H9 (cell line): ENCODE measurements at regions not wholly inside any gene's neighbourhood (a gene's known extent, or its start where the extent isn't known, plus 50 kb on each side); places are given as distances from the start of the nearest gene placed in this dataset.
A peak's percentile ranks its signal among the peaks of the same experiment; 100 is the strongest.

Source experiments
- DNase-seq: peaks from one replicate; pipeline ENCODE4 v3.0.0-alpha.2; 2017
- H2AFZ ChIP-seq: one replicate; pipeline ENCODE4 v1.6.1; 2013; ENCODE audit warnings: mild to moderate bottlenecking, low read length, control low read depth, moderate library complexity
- H2AK5ac ChIP-seq: 2 replicates; pipeline ENCODE4 v1.6.1; 2013; ENCODE audit warnings: low read length, control low read depth, mixed read lengths; ENCODE audit not compliant: insufficient read length
- H2BK120ac ChIP-seq: one replicate; pipeline ENCODE4 v1.6.1; 2013; ENCODE audit warnings: low read depth, mild to moderate bottlenecking, low read length, control low read depth, inconsistent platforms; ENCODE audit not compliant: poor library complexity, severe bottlenecking
- H2BK12ac ChIP-seq: 2 replicates; pipeline ENCODE4 v1.6.1; 2013; ENCODE audit warnings: low read length, control low read depth, mixed read lengths, low read depth; ENCODE audit not compliant: insufficient read length
- H2BK15ac ChIP-seq: 2 replicates; pipeline ENCODE4 v1.6.1; 2013; ENCODE audit warnings: low read depth, low read length, control low read depth
- H2BK20ac ChIP-seq: one replicate; pipeline ENCODE4 v1.6.1; 2013; ENCODE audit warnings: low read depth, mild to moderate bottlenecking, low read length, control low read depth, inconsistent platforms; ENCODE audit not compliant: poor library complexity, severe bottlenecking
- H2BK5ac ChIP-seq: 2 replicates; pipeline ENCODE4 v1.6.1; 2013; ENCODE audit warnings: low read length, control low read depth, mixed read lengths; ENCODE audit not compliant: insufficient read length
- H3K14ac ChIP-seq: 2 replicates; pipeline ENCODE4 v1.6.1; 2013; ENCODE audit warnings: low read length, control low read depth; ENCODE audit not compliant: insufficient read depth
- H3K18ac ChIP-seq: 2 replicates; pipeline ENCODE4 v1.6.1; 2013; ENCODE audit warnings: low read depth, mild to moderate bottlenecking, mixed read lengths, low read length, control low read depth; ENCODE audit not compliant: insufficient read length
- H3K23ac ChIP-seq: 2 replicates; pipeline ENCODE4 v1.6.1; 2013; ENCODE audit warnings: low read length, control low read depth, mixed read lengths, low read depth; ENCODE audit not compliant: insufficient read length
- H3K23me2 ChIP-seq: 2 replicates; pipeline ENCODE4 v1.6.1; 2013; ENCODE audit warnings: low read depth, mild to moderate bottlenecking, mixed read lengths, low read length, control low read depth; ENCODE audit not compliant: insufficient read length, poor library complexity, severe bottlenecking
- H3K27ac ChIP-seq: 2 replicates; pipeline ENCODE4 v1.5.1; 2013; ENCODE audit warnings: low read length, control low read depth, mixed read lengths, low read depth; ENCODE audit not compliant: insufficient read length
- H3K27me3 ChIP-seq: 2 replicates; pipeline ENCODE4 v1.6.1; 2013; ENCODE audit warnings: low read length, control low read depth, inconsistent platforms; ENCODE audit not compliant: insufficient read depth
- H3K4ac ChIP-seq: 2 replicates; pipeline ENCODE4 v1.6.1; 2013; ENCODE audit warnings: low read depth, mild to moderate bottlenecking, control low read depth, inconsistent platforms, low read length, moderate library complexity
- H3K4me1 ChIP-seq: 2 replicates; pipeline ENCODE4 v1.6.1; 2013; ENCODE audit warnings: low read length, control low read depth, inconsistent platforms; ENCODE audit not compliant: insufficient read depth
- H3K4me2 ChIP-seq: 2 replicates; pipeline ENCODE4 v1.6.1; 2013; ENCODE audit warnings: low read length, control low read depth, mixed read lengths; ENCODE audit not compliant: insufficient read length, insufficient read depth
- H3K56ac ChIP-seq: 2 replicates; pipeline ENCODE4 v1.6.1; 2013; ENCODE audit warnings: low read depth, mild to moderate bottlenecking, mixed read lengths, low read length, control low read depth; ENCODE audit not compliant: insufficient read length
- H3K79me1 ChIP-seq: 2 replicates; pipeline ENCODE4 v1.6.1; 2013; ENCODE audit warnings: low read depth, mild to moderate bottlenecking, moderate library complexity, low read length, control low read depth, inconsistent platforms; ENCODE audit not compliant: insufficient read depth, poor library complexity, severe bottlenecking
- H3K79me2 ChIP-seq: 2 replicates; pipeline ENCODE4 v1.6.1; 2013; ENCODE audit warnings: low read length, control low read depth, inconsistent platforms; ENCODE audit not compliant: insufficient read depth
- H3K9ac ChIP-seq: 2 replicates; pipeline ENCODE4 v1.6.1; 2013; ENCODE audit warnings: low read length, control low read depth, mixed read lengths; ENCODE audit not compliant: insufficient read length; ENCODE audit errors: extremely low read depth
- H3K9me3 ChIP-seq: one replicate; pipeline ENCODE4 v1.6.1; 2013; ENCODE audit warnings: low read depth, low read length, inconsistent platforms; ENCODE audit not compliant: control insufficient read depth
- H3T11ph ChIP-seq: one replicate; pipeline ENCODE4 v1.6.1; 2013; ENCODE audit warnings: mild to moderate bottlenecking, low read length, control low read depth, inconsistent platforms
- H4K20me1 ChIP-seq: one replicate; pipeline ENCODE4 v1.6.1; 2013; ENCODE audit not compliant: control insufficient read depth, insufficient read length, insufficient read depth
- H4K5ac ChIP-seq: 2 replicates; pipeline ENCODE4 v1.6.1; 2013; ENCODE audit warnings: low read depth, mild to moderate bottlenecking, mixed read lengths, low read length, control low read depth; ENCODE audit not compliant: insufficient read length
- H4K8ac ChIP-seq: replicated peaks from 2 replicates; pipeline ENCODE4 v1.6.1; 2013; ENCODE audit warnings: low read length, control low read depth, mixed read lengths, low read depth; ENCODE audit not compliant: insufficient read length
- H4K91ac ChIP-seq: 2 replicates; pipeline ENCODE4 v1.6.1; 2013; ENCODE audit warnings: low read depth, mild to moderate bottlenecking, moderate library complexity, mixed read lengths, low read length, control low read depth; ENCODE audit not compliant: insufficient read length
- H3K27ac Mint-ChIP-seq, 3 experiments: 2 replicates in 2 of 3; 3 replicates in 1 of 3; pipeline ENCODE4 v1.8.0; 2020 to 2021; ENCODE audit warnings: mixed read lengths in 3 of 3, mild to moderate bottlenecking in 1 of 3, moderate library complexity in 1 of 3
- H3K27me3 Mint-ChIP-seq: 2 replicates; pipeline ENCODE4 v1.8.0; 2021; ENCODE audit warnings: low read depth, mild to moderate bottlenecking, moderate library complexity, mixed read lengths
- H3K36me3 Mint-ChIP-seq, 3 experiments: 2 replicates in 2 of 3; 3 replicates in 1 of 3; pipeline ENCODE4 v1.8.0; 2020 to 2021; ENCODE audit warnings: low read depth in 3 of 3, mixed read lengths in 3 of 3; ENCODE audit not compliant: insufficient read depth in 1 of 3
- H3K4me1 Mint-ChIP-seq, 2 experiments: 2 replicates each; pipeline ENCODE4 v1.8.0; 2020; ENCODE audit warnings: mixed read lengths in 2 of 2
- H3K4me3 Mint-ChIP-seq, 2 experiments: 2 replicates in 1 of 2; 3 replicates in 1 of 2; pipeline ENCODE4 v1.8.0; 2020 to 2021; ENCODE audit warnings: mild to moderate bottlenecking in 2 of 2, mixed read lengths in 2 of 2, moderate library complexity in 1 of 2
- H3K9me3 Mint-ChIP-seq, 2 experiments: 2 replicates in 1 of 2; 3 replicates in 1 of 2; pipeline ENCODE4 v1.8.0; 2020; ENCODE audit warnings: mild to moderate bottlenecking in 2 of 2, mixed read lengths in 2 of 2, moderate library complexity in 1 of 2
- WGBS: extraction: QIAGEN DNeasy Blood & Tissue Kit; methylation state at CpG from one replicate; pipeline ENCODE4 v1.1.7; 2013; ENCODE audit warnings: missing lambda C conversion rate, low lambda C conversion rate, mixed read lengths; ENCODE audit not compliant: insufficient read length; ENCODE audit errors: extremely low coverage; 5-methylcytosine and 5-hydroxymethylcytosine counted together
- TF ChIP-seq, protein P1 (sequence below): fragments of 200-600 bp; sonication (generic); conservative IDR thresholded peaks from 3 replicates; pipeline ENCODE4 v1.8.0; 2021; ENCODE audit warnings: antibody characterized with exemption, mild to moderate bottlenecking

DNA sequence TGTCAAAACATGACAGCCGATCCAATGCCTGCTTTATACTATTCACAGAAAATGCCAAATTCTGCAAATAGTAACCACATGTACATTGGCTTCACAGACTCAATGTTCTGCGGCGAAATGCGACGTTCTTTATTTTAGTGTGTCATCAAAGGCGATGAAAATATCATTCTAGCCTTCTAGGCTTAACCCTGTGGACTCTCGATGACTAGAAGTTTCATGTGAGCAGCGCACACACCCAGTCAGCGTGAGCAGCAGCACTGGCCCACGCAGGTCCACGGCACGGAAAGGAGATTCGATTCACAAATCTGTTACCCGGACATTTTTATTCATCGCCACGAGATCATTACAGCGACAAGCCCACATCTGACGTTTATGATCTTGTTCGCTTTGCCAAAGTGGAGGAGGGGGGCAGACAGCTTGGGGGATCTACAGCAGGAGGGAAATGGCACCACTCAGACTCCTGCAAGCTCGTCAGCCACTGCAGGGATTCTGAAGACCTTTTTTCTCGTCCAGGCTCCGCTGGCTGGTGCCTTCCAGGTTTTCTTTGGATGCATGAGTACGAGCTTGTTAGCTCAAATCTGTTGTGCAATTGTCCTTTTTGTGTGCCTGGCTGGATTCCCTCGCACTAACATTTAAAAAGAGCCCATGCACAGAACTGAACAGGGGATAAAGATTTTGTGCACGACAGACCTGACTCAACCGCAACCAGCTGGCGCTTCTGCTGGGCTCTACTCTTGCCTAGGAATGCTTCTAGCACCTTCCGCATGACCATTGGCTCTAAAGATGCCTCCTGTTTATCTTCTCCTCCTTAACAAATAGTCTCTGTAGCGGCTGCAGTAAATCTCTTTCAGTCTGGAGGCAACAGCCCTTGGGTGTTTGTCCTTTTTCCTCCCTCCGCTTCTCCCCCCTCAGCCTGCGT, 938.4 kb downstream of the MCTP2 start:
- Histone ChIP-seq H4K8ac (no peak overlapping the region), H3K4me1 (no peaks in the 10 kb centered on the region; the same call in 1 of the 2 replicates), H3K27ac (no peak overlapping the region), H3K79me1 (no peaks in the 10 kb centered on the region), H3K23ac (no peak overlapping the region), H3T11ph (no peak overlapping the region), H3K4me2 (no peak overlapping the region), H3K9me3 (no peaks in the 10 kb centered on the region), H2BK120ac (no peak overlapping the region), H2BK15ac (no peak overlapping the region), H4K20me1 (no peaks in the 10 kb centered on the region), H3K27me3 (no peaks in the 10 kb centered on the region), H3K14ac (no peak overlapping the region), H3K23me2 (no peaks in the 10 kb centered on the region), H2AK5ac (no peak overlapping the region), H2AFZ (no peak overlapping the region), H2BK12ac (no peak overlapping the region), H4K5ac (no peak overlapping the region), H3K4ac (no peak overlapping the region), H3K56ac (no peak overlapping the region), H2BK20ac (no peak overlapping the region), H3K9ac (no peak overlapping the region), H4K91ac (no peak overlapping the region), H3K18ac (no peak overlapping the region), H3K79me2 (no peaks in the 10 kb centered on the region), H2BK5ac (no peak overlapping the region)
- no CpG with 5 or more reads among the region's 31 CpGs for WGBS
- no peak for DNase-seq
- no peak overlapping the region for H3K4me3 Mint-ChIP-seq
- H3K4me1 Mint-ChIP-seq = peaks cover 3 to 14% of the 10 kb centered on the region in 2 experiments; a peak in 3 of 4 replicates
- H3K9me3 Mint-ChIP-seq = peaks cover 3% of the 10 kb centered on the region in 2 experiments; a peak in 2 of 5 replicates
- TF ChIP-seq, protein P1, sequence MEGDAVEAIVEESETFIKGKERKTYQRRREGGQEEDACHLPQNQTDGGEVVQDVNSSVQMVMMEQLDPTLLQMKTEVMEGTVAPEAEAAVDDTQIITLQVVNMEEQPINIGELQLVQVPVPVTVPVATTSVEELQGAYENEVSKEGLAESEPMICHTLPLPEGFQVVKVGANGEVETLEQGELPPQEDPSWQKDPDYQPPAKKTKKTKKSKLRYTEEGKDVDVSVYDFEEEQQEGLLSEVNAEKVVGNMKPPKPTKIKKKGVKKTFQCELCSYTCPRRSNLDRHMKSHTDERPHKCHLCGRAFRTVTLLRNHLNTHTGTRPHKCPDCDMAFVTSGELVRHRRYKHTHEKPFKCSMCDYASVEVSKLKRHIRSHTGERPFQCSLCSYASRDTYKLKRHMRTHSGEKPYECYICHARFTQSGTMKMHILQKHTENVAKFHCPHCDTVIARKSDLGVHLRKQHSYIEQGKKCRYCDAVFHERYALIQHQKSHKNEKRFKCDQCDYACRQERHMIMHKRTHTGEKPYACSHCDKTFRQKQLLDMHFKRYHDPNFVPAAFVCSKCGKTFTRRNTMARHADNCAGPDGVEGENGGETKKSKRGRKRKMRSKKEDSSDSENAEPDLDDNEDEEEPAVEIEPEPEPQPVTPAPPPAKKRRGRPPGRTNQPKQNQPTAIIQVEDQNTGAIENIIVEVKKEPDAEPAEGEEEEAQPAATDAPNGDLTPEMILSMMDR = no peak
- no peaks in the 10 kb centered on the region for H3K27me3 Mint-ChIP-seq
- H3K36me3 Mint-ChIP-seq = peaks cover 0 to 1% (median 0%) of the 10 kb centered on the region in 3 experiments; a peak in 1 of 7 replicates
- peak overlapping the region in 1 of 3 experiments; percentile 46; a peak in 3 of 7 replicates for H3K27ac Mint-ChIP-seq
